ENCODE measurements at regions not wholly inside any gene's neighbourhood (a gene's known extent, or its start where the extent isn't known, plus 50 kb on each side); places are given as distances from the start of the nearest gene placed in this dataset.
"Not testable (repeated sequence)": the region's sequence is repeated elsewhere in the genome, so short reads cannot be mapped to it uniquely, and the experiment has no call there.

GRCh38 chr15:87477026-87477425 is 779.5 kb downstream of the NTRK3 start:
- DNase-seq (ENCODE audit: low spot score), result no peak

DNA sequence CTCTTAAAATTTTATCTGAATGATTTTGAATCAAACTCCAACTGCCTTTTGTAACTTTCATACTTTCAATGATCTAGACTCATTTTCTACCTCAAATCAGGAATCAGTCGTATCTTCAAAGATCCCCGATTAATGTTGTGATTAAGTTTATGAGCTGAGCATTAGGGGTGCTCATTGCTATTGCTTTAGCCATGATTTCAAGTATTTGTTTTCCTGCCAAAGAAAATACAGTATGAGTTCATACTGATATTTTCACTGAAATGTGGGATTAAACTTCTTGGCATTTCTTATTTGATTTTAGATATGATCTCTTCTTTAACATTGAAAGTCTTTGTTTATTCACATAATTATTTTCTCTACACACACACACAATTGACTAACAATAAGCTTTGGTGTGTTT is 785.6 kb downstream of the NTRK3 start:
- DNase-seq (ENCODE audit: low spot score), result no peak

- DNase-seq (ENCODE audit: low spot score), result not testable (repeated sequence)
These were observed 792.6 kb downstream of the NTRK3 start for GRCh38 chr15:87463956-87464355.

DNA sequence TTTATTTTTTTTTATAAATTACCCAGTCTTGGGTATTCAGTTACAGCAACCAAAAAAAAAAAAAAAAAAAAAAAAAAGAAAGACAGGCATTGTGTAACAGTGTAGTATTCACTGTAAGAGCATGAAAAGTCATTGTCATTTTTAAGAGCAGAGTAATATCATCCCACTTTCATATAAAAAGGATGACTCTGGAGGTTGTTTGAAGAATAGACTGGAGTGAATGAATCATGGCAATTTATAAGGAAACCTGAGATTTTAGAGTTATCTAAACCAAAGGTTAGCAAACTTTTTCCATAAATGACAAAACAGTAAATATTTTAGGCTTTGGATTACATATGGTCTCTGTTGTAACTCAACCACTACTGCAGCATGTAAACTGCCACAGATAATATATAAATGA is 794.9 kb downstream of the NTRK3 start:
- no peak for DNase-seq (ENCODE audit: low spot score)

DNA sequence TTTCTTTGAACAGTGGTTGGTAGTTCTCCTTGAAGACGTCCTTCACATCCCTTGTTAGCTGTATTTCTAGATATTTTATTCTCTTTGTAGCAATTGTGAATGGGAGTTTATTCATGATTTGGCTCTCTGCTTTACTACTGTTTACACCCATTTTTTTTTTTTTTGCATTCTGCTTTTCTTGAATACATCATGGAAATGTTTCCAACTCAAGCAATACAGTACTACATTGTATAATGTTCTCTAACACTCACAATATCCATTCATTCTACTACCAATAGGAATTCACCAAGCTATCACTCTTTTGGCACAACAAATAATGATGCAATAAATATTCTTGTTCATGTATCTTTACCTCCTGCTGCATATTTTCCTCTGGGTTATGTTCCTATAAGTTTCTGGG is 801.7 kb downstream of the NTRK3 start:
- DNase-seq (ENCODE audit: low spot score), result no peak

- no peak for DNase-seq (ENCODE audit: low spot score)
These were observed 806.2 kb downstream of the NTRK3 start for GRCh38 chr15:87450314-87450713.

GRCh38 chr15:87439090-87439489 is 817.4 kb downstream of the NTRK3 start:
- DNase-seq (ENCODE audit: low spot score), result no peak

GRCh38 chr15:87433871-87434270 is 822.7 kb downstream of the NTRK3 start:
- no peak for DNase-seq (ENCODE audit: low spot score)

- no peak for DNase-seq (ENCODE audit: low spot score)
These were observed 826.8 kb downstream of the NTRK3 start for GRCh38 chr15:87429754-87430153.

- DNase-seq (ENCODE audit: low spot score), result no peak
These were observed 836.5 kb downstream of the NTRK3 start for GRCh38 chr15:87420017-87420416.

DNA sequence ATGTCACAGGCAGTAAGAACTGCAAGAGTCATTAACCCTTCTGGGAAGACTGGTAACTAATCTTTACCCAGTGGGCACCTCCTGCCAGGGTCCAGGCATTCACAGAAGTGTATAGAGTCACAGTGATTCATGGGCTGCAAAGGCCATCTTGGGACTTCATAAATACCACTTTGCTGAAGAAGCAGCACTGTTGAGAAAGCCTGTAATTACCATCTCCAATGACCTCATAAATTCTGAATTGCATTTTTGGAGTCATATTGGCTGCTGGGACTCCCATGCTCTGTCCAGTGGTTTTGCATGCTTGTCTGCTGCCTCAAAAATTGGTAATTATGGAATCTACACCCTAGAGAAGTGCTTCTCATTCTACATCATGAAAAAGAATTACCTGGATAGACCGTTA is 837.2 kb downstream of the NTRK3 start:
- no peak for DNase-seq (ENCODE audit: low spot score)

GRCh38 chr15:87416591-87417257 is 839.8 kb downstream of the NTRK3 start:
- DNase-seq (ENCODE audit: low spot score), result no peak

DNA sequence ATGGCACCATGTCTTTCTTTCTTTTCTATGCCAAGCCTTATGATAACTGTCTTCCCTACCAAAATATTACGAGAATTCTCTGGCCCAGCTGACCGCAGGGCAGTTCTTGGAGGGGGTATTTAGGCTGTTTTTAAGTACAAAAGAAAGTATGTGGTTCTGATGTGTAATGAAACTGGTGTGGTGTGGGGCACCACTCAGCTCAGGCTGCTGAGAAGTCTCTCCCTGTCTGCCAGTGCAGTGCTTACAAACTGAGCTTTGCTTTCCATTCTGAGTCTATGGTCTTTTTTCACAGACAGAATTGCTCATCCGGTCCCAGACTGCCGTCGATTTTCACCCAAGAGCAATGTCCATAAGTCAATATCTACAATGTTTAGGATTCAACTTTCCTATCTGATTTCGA is 847.6 kb downstream of the NTRK3 start:
- DNase-seq (ENCODE audit: low spot score), result no peak

DNA sequence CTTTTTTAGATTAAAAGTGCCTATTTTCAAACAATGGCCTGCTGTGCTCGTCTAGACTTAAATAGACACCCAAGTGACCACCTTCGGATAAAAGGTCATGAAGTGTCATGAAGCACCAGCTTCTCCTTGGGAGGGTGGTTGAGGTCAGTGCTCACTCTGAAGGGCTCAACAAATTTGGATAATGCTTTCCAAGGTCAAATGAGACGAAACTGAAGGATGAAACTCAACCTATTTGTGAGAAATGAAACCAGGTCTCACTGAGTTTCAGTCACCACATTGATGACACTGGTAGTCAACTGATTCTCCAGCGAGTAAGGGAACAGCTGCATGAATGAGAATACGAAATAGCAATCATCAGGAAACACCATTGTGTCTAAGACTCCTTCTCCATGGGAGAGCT is 852.6 kb downstream of the NTRK3 start:
- no peak for DNase-seq (ENCODE audit: low spot score)

DNA sequence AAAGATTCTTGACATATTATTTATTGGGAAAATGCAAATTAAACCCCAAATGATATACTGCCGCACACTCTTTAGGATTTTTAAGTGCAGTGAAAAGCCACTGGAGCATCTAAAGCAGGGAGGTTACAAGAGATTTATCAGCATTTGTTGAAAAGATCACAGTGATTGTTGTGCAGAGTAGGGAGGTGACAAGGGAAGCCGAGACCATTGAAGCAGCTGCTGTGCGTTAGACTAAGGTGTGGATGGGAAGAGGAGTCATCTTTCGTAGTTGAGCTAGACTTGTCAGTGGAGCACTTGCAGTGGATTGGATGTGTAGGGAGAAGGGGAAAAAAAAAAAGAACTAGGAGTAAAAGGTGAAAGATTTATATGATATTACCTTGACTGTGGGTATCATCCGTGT is 854.6 kb downstream of the NTRK3 start:
- no peak for DNase-seq (ENCODE audit: low spot score)

- no peak for DNase-seq (ENCODE audit: low spot score)
These were observed 861.9 kb downstream of the NTRK3 start for GRCh38 chr15:87394676-87395075.

- no peak for DNase-seq (ENCODE audit: low spot score)
These were observed 868.8 kb downstream of the NTRK3 start for GRCh38 chr15:87387766-87388165.

DNA sequence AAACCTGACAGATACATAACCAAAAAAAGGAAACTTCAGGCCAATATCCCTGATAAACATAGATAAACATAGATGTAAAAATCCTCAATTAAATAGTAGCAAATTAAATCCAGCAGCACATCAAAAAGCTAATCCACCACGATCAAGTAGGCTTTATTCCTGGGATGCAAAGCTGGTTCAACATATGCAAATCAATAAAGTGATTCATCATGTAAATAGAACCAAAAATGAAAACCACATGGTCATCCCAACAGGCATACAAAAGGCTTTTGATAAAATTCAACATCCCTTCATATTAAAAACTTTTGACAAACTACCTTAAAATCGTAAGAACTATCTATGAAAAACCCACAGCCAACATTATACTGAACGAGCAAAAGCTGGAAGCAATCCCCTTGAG is 882.2 kb downstream of the NTRK3 start:
- DNase-seq (ENCODE audit: low spot score), result no peak

- no peak for DNase-seq (ENCODE audit: low spot score)
These were observed 887.3 kb downstream of the NTRK3 start for GRCh38 chr15:87369269-87369668.

GRCh38 chr15:87368511-87368910 is 888.0 kb downstream of the NTRK3 start:
- no peak for DNase-seq (ENCODE audit: low spot score)

DNA sequence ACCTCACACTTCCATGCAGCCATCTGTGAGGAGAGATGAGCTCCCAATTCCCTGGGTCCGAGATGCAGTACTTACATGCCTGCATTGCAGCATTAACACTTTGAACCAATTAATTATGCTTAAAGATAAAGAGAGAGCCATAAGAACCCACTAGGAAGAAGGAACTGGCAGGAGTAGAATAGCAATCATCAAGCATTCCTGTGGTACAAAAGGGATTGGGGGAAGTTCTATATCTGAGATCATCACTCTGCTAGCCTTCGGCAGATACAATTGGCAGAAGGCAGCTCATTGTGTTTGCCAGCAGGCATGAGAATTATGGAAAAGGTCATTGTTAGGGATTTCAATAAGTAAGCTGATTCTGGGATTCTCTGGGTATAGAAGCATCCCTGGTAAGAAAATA is 891.4 kb downstream of the NTRK3 start:
- no peak for DNase-seq (ENCODE audit: low spot score)

GRCh38 chr15:87362531-87362930 is 894.0 kb downstream of the NTRK3 start:
- no peak for DNase-seq (ENCODE audit: low spot score)

- no peak for DNase-seq (ENCODE audit: low spot score)
These were observed 898.8 kb downstream of the NTRK3 start for GRCh38 chr15:87357637-87358313.

- no peak for DNase-seq (ENCODE audit: low spot score)
These were observed 900.6 kb downstream of the NTRK3 start for GRCh38 chr15:87355946-87356345.

Data from CD4-positive, alpha-beta T cell treated with Interleukin-2 at 100 ng/mL for 4 hours (primary cell).